ENCODE measurements at regions not wholly inside any gene's neighbourhood (a gene's known extent, or its start where the extent isn't known, plus 50 kb on each side); places are given as distances from the start of the nearest gene placed in this dataset.

- H3K27ac ChIP-seq: no peak overlapping the region
- intact Hi-C loops (cut with DNase I): no loop called here
- FAIRE-seq: no peak
- H3K4me1 ChIP-seq: peaks cover 0 to 7% (median 0%) of the 10 kb centered on the region in 3 donors
- no peak overlapping the region for H3K4me3 ChIP-seq
- no peak for ATAC-seq
- no peaks in the 10 kb centered on the region for H3K36me3 ChIP-seq
- no peaks in the 10 kb centered on the region for H3K27me3 ChIP-seq
- 57 to 79% methylated on average over 4 of the region's 4 CpGs for WGBS, 2 donors
- no peak for DNase-seq
- no peak for TF ChIP-seq CTCF (IDR thresholded peaks at IDR 0.05)
- H3K9me3 ChIP-seq: no peaks in the 10 kb centered on the region
Observed at GRCh38 chr2:4501525-4501924, 798.1 kb downstream of the DCDC2C start.

- H3K36me3 ChIP-seq: no peaks in the 10 kb centered on the region
- no peaks in the 10 kb centered on the region for H3K9me3 ChIP-seq
- DNase-seq (no peak), FAIRE-seq (no peak), ATAC-seq (no peak)
- no peak for TF ChIP-seq CTCF (IDR thresholded peaks at IDR 0.05)
- no peak overlapping the region for H3K4me3 ChIP-seq
- WGBS, 2 donors: 70 to 86% methylated on average over 3 of the region's 3 CpGs
- H3K4me1 ChIP-seq: peaks cover 0 to 7% (median 0%) of the 10 kb centered on the region in 3 donors
- intact Hi-C loops (cut with DNase I): no loop called here
- no peak overlapping the region for H3K27ac ChIP-seq
- no peaks in the 10 kb centered on the region for H3K27me3 ChIP-seq
Observed at GRCh38 chr2:4502230-4502843, 799.0 kb downstream of the DCDC2C start.

- no peaks in the 10 kb centered on the region for H3K27me3 ChIP-seq
- no peaks in the 10 kb centered on the region for H3K4me1 ChIP-seq
- H3K9me3 ChIP-seq: no peaks in the 10 kb centered on the region
- no peaks in the 10 kb centered on the region for H3K36me3 ChIP-seq
- WGBS, 2 donors: 65 to 71% methylated on average over 4 of the region's 4 CpGs
- no peak overlapping the region for H3K27ac ChIP-seq
- DNase-seq (no peak), FAIRE-seq (no peak), ATAC-seq (no peak)
- intact Hi-C loops (cut with DNase I): no loop called here
- TF ChIP-seq CTCF (IDR thresholded peaks at IDR 0.05): no peak
- H3K4me3 ChIP-seq: no peak overlapping the region
Observed at GRCh38 chr2:4507661-4508060, 804.3 kb downstream of the DCDC2C start.

- ATAC-seq (no peak), DNase-seq (no peak), FAIRE-seq (no peak)
- Histone ChIP-seq H3K4me1 (no peaks in the 10 kb centered on the region), H3K27me3 (no peaks in the 10 kb centered on the region), H3K27ac (no peak overlapping the region), H3K4me3 (no peak overlapping the region), H3K9me3 (no peaks in the 10 kb centered on the region), H3K36me3 (no peaks in the 10 kb centered on the region)
- intact Hi-C loops (cut with DNase I): no loop called here
- TF ChIP-seq CTCF (IDR thresholded peaks at IDR 0.05): no peak
- 50 to 60% methylated on average over 11 of the region's 11 CpGs for WGBS, 2 donors
Observed at GRCh38 chr2:4515871-4516761, 812.7 kb downstream of the DCDC2C start.

GRCh38 chr2:4518596-4518995, 815.2 kb downstream of the DCDC2C start:
- H3K36me3 ChIP-seq: no peaks in the 10 kb centered on the region
- H3K4me3 ChIP-seq: no peak overlapping the region
- no peak for DNase-seq
- no peak overlapping the region for H3K27ac ChIP-seq
- no peaks in the 10 kb centered on the region for H3K27me3 ChIP-seq
- intact Hi-C loops (cut with DNase I): no loop called here
- 71 to 92% methylated on average over 3 of the region's 3 CpGs for WGBS, 2 donors
- H3K9me3 ChIP-seq: no peaks in the 10 kb centered on the region
- TF ChIP-seq CTCF (IDR thresholded peaks at IDR 0.05): no peak
- H3K4me1 ChIP-seq: no peaks in the 10 kb centered on the region
- no peak for ATAC-seq
- FAIRE-seq: no peak

All from pancreas (tissue), 10 donors.